ENCODE measurements at regions not wholly inside any gene's neighbourhood (a gene's known extent, or its start where the extent isn't known, plus 50 kb on each side); places are given as distances from the start of the nearest gene placed in this dataset.

DNA sequence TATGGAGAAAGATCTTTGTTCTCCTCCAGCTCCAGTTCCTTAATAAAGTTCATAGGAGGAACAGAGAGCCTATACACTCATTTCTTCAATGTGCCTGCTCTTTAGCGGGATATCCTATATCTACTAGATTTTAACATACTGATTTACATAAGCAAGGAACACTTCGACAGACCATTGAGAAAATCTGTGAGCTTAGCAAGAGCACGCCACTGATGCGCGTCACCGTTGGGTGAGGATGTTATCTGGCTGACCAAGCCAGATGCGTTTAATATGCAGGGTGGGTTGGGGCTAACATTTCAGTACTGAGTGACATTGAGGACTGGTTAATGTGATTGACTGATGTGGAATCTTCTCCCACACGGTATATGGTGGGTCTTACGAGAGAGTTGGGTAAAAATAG, 233.4 kb downstream of the SOX4 start:
- TF ChIP-seq EZH2 (IDR thresholded peaks at IDR 0.05; ENCODE audit: borderline replicate concordance, low read length) = no peak
- TF ChIP-seq, protein P1, sequence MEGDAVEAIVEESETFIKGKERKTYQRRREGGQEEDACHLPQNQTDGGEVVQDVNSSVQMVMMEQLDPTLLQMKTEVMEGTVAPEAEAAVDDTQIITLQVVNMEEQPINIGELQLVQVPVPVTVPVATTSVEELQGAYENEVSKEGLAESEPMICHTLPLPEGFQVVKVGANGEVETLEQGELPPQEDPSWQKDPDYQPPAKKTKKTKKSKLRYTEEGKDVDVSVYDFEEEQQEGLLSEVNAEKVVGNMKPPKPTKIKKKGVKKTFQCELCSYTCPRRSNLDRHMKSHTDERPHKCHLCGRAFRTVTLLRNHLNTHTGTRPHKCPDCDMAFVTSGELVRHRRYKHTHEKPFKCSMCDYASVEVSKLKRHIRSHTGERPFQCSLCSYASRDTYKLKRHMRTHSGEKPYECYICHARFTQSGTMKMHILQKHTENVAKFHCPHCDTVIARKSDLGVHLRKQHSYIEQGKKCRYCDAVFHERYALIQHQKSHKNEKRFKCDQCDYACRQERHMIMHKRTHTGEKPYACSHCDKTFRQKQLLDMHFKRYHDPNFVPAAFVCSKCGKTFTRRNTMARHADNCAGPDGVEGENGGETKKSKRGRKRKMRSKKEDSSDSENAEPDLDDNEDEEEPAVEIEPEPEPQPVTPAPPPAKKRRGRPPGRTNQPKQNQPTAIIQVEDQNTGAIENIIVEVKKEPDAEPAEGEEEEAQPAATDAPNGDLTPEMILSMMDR (IDR thresholded peaks at IDR 0.05; ENCODE audit: low read length) = no peak

Data from OCI-LY1 (cell line).